GM13977 (cell line): ENCODE measurements at regions not wholly inside any gene's neighbourhood (a gene's known extent, or its start where the extent isn't known, plus 50 kb on each side); places are given as distances from the start of the nearest gene placed in this dataset.

ENCODE experiments used
- DNase-seq: peaks from one replicate; pipeline ENCODE4 v3.0.0; 2012; ENCODE audit warnings: low spot score
- CTCF ChIP-seq: IDR thresholded peaks from 2 replicates; pipeline ENCODE4 v1.5.1; 2012; ENCODE audit warnings: mild to moderate bottlenecking, control low read depth; ENCODE audit not compliant: insufficient read depth; ENCODE audit errors: extremely low read depth, missing control alignments
- in situ Hi-C: fragments of 300-500 bp; cut with MboI; formaldehyde crosslinking; loops from one replicate; pipeline ENCODE4 v1.12.0; 2022; ENCODE audit warnings: low sequenced_read_pairs, low pct_unique_long_range_greater_than_20kb, mixed read lengths, inconsistent platforms; ENCODE audit not compliant: unreplicated experiment

GRCh38 chr7:13007331-13007730 lies 319.9 kb downstream of the ARL4A start:
- no peak for DNase-seq
- in situ Hi-C loops: no loop called here
- TF ChIP-seq CTCF: no peak

GRCh38 chr7:13009517-13009916 lies 322.1 kb downstream of the ARL4A start:
- DNase-seq: no peak
- in situ Hi-C loops: no loop called here
- TF ChIP-seq CTCF: no peak

GRCh38 chr7:13014011-13014410 lies 326.6 kb downstream of the ARL4A start:
- no peak for DNase-seq
- in situ Hi-C loops: no loop called here
- no peak for TF ChIP-seq CTCF

GRCh38 chr7:13016036-13016581 lies 328.7 kb downstream of the ARL4A start:
- TF ChIP-seq CTCF: no peak
- in situ Hi-C loops: no loop called here
- no peak for DNase-seq

- in situ Hi-C loops: no loop called here
- no peak for DNase-seq
- no peak for TF ChIP-seq CTCF
These were observed 329.3 kb downstream of the ARL4A start for GRCh38 chr7:13016592-13017332.

- no peak for DNase-seq
- in situ Hi-C loops: no loop called here
- no peak for TF ChIP-seq CTCF
These were observed 330.0 kb downstream of the ARL4A start for GRCh38 chr7:13017333-13017857.

GRCh38 chr7:13017881-13018280 lies 330.4 kb downstream of the ARL4A start:
- in situ Hi-C loops: no loop called here
- no peak for DNase-seq
- TF ChIP-seq CTCF: no peak
